Suprapubic skin (tissue), 4 donors: ENCODE measurements at regions not wholly inside any gene's neighbourhood (a gene's known extent, or its start where the extent isn't known, plus 50 kb on each side); places are given as distances from the start of the nearest gene placed in this dataset.

Source experiments
- EP300 ChIP-seq: sonication (generic); formaldehyde crosslinking; IDR thresholded peaks from one replicate; pipeline ENCODE4 v1.6.1; 2017; ENCODE audit warnings: antibody characterized with exemption
- POLR2A ChIP-seq, 2 donors: fragments of 450-650 bp; IDR thresholded peaks; one replicate each; pipeline ENCODE4 v1.6.1; 2017; ENCODE audit warnings: antibody characterized with exemption in 2 of 2, mild to moderate bottlenecking in 2 of 2, moderate library complexity in 2 of 2
- POLR2AphosphoS5 ChIP-seq, 3 donors: sonication (generic); formaldehyde crosslinking; IDR thresholded peaks; one replicate each; pipeline ENCODE4 v1.6.1; 2017; ENCODE audit warnings: antibody characterized with exemption in 3 of 3
- TF ChIP-seq, protein P1 (sequence below), 2 donors: fragments of 200-600 bp in 1 of 2; fragments of 450-650 bp in 1 of 2; sonication (generic) in 1 of 2; IDR thresholded peaks; one replicate each; pipeline ENCODE4 v1.5.1; 2016 to 2019; ENCODE audit warnings: antibody characterized with exemption in 2 of 2, mild to moderate bottlenecking in 1 of 2, moderate library complexity in 1 of 2

DNA sequence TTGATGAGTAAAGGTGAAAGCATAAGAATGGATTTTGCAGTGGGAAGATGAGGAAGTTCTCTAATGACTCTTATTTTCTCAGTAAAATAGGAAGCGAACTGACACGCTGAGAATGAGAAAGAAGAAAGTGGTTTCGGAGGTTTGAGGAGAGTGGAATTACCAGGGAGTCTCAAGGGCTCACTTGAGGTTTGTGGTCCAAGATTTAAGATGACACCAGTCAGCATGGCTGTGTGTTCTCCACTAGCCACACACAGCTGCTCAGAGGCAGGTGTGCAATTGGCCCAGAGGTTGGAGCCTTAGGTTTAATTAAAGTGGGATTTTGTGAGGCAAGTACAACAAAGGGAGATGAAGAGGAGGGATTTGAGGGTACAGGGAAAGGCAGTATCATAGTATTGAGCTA lies 99.6 kb upstream of the NBEA start:
- TF ChIP-seq POLR2A (IDR thresholded peaks at IDR 0.05) (no peak), EP300 (no peak), POLR2AphosphoS5 (IDR thresholded peaks at IDR 0.05) (no peak)
- TF ChIP-seq, protein P1, sequence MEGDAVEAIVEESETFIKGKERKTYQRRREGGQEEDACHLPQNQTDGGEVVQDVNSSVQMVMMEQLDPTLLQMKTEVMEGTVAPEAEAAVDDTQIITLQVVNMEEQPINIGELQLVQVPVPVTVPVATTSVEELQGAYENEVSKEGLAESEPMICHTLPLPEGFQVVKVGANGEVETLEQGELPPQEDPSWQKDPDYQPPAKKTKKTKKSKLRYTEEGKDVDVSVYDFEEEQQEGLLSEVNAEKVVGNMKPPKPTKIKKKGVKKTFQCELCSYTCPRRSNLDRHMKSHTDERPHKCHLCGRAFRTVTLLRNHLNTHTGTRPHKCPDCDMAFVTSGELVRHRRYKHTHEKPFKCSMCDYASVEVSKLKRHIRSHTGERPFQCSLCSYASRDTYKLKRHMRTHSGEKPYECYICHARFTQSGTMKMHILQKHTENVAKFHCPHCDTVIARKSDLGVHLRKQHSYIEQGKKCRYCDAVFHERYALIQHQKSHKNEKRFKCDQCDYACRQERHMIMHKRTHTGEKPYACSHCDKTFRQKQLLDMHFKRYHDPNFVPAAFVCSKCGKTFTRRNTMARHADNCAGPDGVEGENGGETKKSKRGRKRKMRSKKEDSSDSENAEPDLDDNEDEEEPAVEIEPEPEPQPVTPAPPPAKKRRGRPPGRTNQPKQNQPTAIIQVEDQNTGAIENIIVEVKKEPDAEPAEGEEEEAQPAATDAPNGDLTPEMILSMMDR (IDR thresholded peaks at IDR 0.05) = no peak
